CMK (cell line): ENCODE measurements at regions not wholly inside any gene's neighbourhood (a gene's known extent, or its start where the extent isn't known, plus 50 kb on each side); places are given as distances from the start of the nearest gene placed in this dataset.

Experiments
- DNase-seq: peaks from one replicate; pipeline ENCODE4 v3.0.0-alpha.2; 2010; ENCODE audit warnings: low read depth

DNA sequence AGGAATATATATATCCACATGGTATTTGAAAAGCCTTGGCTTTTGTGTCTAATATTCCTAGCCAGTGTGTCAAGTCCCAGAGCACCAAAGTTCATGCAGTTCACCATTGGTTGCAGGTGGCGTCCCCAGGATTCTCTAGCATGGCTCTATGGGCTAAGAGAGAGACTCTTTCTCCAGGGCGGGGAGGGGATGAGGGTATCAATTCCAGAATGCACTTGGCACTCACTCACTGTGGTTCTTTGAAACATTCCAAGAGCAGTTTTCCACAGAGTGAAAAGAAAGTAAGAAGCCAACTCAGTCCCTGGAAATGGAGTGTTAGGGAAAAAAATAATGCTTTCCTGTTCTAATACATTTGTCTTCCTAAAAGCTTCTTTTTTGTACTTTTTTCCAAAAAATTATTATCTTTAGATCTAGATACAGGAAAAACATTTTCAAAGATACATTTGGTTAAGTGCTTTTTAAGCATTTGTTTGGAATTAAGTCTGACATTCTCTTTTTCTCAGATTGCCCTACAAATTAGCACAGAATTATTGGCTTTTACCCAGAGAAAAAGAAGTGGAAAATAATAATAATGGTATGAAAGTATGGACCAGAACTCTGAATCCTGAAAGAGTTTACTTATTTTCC lies 239.9 kb downstream of the PAX3 start:
- DNase-seq = no peak

DNA sequence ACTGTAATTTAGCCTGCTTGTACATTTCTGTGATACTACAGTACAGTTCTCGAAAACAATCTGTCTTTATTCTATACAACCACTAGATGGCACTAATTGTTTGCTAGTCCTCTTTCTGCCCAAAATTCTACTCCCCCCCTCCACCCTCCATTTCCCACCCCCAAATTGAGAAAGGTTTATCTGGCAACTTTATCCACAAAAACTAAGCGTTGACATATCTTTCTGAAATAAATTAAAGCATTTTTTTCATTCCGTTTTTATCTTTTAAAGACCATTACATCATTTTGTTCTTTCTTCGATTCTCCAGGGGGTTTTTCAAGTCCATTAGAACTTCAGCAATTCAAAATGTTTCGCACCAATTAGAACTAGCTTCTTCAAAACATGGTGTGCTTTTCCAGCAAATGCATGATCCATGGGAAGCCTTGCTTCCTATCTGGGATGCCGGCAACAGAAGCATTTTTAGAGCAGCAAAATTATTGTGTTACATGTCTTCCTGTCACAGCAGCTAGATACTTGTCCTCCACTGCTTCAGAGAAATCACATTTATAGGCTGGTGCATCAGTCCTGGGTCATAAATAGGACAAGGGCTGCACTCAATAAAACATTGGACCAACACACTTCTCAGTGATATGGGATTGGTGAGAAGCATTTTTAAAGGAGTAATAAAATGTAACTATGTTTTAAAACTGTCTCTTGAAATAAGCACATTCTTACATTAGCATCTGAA lies 241.3 kb downstream of the PAX3 start:
- DNase-seq = no peak

DNA sequence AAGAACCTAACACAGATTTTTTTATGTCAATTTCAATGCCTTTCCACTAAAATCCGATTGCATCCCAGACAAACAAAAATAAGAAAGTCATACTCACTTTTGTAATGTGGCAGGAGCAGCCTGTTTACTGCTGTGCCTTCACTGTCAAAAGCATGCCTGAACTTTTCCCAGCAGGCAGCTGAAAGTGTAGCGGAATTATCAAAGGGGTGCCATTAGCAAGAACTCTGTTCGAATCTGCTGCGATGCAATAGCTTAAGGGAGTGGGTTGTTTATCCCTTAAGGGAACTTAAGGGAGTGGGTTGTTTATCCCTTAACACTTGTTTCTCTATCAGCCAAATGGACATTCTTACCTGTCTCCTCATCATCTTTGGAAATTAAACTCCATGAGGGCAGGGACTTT lies 243.5 kb downstream of the PAX3 start:
- no peak for DNase-seq

DNA sequence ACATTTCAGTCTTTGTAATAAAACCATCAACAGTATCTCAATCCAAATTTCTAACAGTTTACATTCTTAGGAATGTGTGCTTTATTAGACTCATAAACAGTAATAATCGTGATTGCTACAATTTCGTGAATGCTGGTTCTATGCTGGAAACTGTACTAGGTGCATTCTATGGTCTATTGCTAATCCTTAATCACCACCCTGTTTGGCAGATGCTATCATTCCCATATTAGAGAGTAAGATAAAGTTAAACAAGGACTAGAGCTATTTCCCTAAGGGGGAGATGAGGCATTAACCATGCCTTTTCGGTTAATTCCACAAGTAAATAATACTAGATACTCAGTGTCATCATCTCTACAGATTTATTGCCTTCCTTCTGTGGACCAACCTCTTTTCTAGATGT lies 244.0 kb downstream of the PAX3 start:
- DNase-seq = no peak

DNA sequence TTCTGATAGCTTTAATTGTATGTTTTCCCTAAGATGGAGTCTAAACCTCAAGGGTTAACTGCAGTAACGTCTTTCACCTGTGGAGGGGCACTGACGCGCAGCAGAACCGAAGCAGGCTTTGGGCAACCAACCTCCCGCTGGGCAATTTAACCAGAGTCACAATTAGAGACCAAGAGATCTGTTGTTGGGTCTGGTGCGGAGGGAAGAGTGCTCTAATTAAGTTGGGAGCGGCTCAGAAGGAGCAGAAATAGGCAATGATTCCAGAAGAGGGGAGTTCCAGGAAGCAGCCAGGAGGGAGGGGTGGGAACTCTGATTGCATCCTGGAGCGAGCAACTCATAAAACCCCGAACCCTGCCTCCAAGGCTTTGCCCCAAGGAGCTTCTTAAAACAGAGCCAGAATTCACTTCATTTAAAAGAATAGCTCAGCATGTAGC lies 245.8 kb downstream of the PAX3 start:
- DNase-seq = no peak

DNA sequence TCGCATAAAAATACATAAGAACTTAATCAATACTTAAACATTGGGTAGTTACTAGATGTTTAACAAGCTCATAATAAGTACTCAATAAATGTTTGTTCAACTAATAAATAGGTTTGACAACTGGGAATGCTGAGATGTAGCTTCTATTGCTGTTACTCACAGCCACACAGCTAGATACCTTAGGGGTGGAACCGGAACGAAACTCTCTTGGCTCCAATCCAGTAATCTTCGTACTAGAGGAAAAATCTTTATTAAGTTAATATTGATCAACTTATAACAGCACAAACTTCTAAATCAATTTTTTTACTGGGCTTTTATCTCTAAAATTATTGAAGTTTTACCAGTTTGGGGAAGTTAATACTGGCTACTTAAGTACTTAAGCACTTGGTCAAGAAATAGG lies 247.8 kb downstream of the PAX3 start:
- no peak for DNase-seq

DNA sequence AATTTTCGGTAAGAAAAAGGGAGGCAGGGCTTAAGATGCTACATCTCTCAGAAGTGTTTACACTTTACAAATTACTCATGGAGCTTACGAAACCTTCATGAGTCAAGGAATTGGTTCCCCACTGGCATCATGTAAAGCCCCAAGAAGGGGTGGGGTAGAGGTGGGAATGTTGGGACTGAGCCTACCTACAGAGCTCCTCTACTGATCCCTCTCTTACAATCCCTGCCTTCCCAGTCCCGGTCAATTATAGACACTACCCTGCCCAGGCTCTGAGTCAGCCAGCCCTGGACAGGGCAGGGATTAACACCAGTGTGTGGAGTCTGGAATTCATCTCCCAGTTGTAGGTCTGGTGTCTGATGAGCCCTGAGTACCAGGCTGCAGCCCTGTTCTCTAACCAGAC lies 248.9 kb downstream of the PAX3 start:
- DNase-seq = no peak

DNA sequence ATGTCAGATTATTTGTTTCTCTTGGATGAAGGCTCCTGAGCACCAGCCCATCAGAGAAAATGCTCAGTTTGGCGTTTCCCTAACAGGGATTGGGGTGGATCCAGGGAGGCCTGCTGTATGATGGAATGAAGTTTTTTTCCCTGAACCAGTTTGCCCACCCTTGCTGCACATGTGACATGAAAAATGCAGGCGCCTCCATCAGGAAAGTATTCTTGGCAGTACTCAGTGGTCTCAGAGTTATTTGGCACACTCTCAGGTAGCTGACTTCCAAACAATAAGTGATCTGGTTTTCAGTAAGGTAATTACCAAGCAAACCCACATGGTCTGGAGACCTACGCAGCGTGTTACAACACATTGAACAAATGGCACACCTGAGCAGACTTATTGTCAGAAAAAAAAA lies 254.9 kb downstream of the PAX3 start:
- no peak for DNase-seq

DNA sequence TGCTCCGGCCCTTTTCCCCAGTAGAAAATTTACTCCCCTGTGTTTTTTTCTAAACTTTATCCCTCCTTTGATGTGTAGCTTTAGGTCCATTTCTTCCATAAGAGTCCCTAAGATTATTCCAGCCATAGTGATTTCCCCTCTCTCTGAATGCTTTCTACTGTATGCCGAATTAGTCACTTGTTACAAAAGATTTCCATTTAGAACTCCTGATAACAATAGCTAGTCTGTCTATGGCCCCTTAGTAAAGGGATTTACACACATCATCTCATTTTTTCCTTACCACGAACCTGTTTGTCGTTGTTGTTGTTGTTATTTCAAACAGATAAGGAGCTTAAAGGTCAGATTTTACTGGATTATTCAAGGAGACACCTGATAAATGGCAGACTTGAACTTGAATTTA lies 256.1 kb downstream of the PAX3 start:
- DNase-seq = no peak

DNA sequence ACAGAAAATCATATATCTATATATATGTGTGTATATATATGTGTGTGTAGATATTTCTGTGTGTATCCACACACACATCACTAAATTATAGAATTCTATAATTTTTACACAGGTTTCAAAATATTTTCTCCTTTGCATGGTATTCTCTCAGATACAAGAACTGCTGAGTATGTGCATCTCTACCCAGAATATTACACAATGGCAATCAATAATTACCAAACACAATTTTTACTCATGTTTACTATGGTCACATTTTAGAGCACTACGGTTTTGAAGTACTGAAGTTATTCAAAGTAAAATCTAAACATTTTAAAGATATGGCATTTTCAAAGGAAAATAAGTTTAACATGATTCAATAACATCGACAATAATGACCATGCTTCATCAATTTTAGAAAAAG lies 258.5 kb downstream of the PAX3 start:
- DNase-seq = no peak

DNA sequence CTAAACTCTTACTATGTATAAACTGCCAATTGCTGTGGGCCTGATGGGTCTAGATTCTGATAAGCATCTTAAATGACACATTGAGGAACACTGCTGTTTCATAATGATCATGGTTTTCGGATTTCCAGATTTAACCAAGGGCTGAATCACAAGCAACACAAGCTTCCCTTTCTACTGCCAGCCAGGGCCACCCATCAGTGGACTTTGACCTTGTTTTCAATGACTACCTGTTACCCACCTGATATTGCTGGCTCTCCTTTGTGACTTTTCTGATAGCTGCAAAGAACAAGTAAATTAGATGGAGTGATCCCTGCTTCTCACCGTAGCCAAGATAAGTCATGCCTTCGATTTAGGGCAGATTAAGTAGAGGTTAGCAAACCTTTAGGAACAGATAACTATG lies 259.0 kb downstream of the PAX3 start:
- DNase-seq = no peak

DNA sequence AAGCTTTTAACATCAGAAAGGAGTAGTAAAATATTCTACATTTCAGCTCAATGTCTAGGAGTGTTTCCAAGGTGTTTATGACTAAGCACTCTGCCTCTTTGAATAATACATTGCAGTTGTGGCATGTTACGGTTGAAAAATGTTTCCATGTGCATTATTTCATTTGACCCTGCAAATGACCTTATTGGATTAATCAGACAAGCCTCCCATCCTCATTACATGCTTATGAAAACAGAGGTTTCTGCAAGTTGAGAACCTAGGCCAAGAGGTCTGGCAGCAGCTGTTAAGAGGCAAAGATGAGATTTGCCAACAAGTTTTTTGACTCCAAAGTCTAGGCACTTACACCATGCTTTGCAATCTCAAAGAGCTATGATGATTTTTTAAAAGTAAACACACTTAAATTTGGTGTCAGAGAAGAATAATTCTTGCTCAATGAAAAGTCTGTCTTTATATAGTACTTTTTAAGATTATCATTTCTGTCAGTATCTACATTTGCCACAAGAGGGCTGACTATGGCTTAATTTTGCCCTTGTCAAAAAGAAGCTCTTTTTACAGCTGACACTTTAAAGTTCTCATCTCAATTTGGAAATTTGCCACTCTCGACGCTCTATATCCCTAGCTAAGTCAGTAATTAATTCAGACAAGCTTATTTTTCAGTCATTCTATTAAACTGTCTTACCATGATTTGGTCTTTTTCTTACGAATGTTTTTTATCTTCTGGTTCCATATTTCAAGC lies 260.6 kb downstream of the PAX3 start:
- no peak for DNase-seq

DNA sequence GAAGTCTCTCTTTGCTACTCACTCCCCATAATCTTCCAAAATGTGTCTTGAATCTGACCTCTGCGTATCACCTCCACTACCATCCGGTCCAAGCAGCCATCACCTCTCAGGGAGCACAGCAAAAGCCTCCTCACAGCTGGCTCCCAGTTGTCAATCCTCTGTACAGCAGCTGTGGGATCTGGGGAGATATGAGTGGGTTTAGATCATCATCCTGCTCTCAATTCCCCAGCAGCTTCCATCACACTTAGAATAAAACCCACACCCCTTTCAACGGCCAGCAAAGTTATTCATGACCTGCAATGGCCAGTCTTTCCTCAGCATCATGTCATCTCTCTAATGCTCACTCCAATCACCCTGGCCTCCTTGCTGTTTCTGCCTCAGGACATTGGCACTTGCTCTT lies 261.6 kb downstream of the PAX3 start:
- DNase-seq = no peak

DNA sequence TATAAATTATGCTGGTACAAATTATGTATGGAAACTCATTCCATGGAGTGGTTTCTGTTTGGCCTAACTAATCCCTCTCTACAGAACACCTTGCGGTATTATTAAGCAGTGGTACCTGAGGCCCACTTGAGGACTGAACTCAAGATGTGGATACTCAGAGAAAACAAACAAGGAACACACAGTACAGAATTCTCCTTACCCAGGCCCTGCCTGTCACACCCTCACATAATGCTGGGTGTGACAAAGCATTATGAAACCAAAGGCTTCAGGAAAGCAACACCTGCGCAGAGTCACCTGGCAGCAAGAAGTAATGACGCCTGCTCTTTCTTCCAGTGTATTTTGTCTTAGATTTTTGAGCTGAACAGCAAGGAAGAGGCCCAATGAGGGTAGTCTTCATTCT lies 264.7 kb downstream of the PAX3 start:
- DNase-seq = no peak

DNA sequence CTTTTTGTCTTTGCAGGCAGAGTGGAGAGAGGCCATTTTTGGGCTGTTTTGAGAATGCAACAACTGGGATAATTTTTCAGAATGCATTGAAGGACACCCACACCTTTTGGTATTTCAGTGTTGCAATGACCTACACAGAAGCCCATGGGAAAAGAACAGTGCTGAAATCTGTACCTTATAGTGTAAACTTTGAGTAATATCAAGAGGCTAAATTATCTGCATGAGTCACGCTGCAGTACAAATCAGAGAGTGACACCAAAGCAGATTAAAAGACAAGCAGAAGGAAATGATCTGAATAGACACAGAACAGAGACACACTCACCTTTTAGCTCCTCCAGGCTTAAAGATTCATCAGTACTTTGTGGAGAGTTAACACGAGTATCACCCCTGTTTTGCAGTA lies 265.3 kb downstream of the PAX3 start:
- DNase-seq = no peak

DNA sequence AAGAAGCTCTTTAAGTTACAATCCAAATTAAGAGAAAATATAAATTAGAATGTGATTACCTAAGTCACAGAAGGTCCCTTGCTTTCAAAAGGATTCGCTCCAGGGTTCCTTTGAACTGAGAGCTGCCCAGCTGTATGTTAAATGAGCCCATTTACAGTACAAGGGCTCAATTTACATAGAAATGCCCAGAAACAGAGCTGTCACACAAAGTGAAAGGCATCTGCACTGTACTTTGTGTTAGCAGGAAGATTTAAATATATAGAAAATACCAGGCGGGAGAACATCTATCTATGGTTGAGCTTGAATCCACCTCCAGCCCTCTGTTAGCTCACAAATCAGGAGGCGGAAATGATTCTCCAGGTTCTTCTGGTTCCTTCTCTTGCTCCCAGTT lies 272.9 kb downstream of the PAX3 start:
- no peak for DNase-seq

DNA sequence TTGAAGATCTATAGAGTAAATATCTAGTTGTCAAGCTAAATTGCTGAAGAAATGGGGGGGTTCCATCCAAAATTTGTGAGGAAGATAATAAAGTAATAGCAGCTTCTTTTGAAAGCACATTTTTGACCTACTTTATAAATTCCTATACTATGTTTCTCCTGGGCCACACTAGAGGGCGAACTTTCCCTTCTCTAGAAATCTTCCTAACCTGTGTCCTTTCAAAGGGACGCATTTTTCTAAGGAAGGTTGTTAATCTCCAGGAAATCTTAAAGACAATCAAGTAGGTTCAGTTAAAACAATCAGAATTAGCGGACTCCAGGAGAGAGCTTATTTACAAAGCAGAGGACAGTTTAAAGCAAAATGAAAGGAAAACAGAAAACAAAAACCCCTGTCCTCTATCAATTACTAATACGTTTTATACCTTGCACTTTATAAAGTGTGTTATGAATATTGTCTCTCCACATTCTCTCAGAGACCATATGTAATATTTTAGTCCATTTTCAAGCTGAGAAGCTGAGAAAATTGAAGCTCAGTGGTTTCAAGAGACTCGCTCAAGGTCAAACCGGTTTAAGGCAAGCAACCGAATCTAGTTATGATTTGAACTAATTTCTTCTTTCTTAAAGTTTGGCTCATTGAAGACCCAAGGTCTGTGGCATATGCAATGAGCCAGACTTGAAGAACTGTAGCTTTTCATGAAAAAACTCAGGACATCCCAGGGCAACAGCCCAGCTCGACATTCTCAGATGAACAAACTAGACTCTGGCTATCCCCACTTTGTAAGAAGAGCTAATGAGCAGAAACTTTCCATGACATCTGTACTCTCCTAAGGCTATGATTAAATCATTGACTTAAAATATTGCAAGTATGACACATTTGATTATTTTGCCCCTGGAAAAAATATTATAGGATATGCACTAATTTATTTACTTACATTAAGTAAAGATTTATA lies 273.6 kb downstream of the PAX3 start:
- no peak for DNase-seq

DNA sequence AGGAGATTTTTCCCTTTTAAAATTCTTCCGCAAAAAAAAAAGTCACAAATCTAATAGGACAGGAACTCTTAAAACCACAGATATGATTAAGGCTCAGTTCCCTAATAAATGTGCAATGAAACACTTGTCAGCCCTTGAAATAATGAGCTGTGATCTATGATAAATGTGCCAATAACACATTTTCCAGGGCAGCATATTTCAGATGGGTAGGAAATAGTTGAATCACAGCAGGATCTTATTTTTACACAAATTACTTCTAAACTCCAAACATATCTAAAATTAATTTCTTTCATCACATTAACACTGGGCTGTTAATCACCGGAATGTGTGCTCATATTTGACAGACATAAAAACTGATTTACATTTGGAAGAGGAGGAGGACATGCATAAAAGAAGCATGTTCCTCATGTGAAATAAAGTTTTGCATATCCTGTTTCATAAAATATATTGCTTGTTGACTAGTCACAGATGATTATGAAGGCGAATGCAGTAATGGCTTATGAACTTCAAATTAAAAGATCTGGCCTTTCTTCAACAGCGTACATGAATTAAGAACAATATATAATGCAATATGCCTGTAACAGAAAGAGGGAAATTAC lies 281.4 kb downstream of the PAX3 start:
- DNase-seq = no peak

DNA sequence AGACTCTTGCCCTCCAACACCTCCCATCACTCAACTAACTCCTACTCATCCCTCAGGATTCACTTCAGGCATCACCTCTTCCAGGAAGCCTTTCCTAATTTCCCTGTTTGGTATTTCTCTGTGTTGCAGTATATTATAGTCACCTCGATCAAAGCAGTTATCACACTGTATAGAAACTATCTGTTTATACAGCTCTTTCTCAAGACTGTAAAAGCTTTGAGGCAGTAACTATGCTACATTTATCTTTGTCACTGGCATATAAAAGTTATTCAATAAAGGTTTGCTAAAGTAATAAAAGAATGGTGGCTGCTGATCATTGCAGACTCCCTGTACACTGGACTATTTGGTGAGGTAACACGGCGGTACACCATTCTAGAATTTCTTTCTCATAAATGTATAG lies 284.9 kb downstream of the PAX3 start:
- DNase-seq = no peak

DNA sequence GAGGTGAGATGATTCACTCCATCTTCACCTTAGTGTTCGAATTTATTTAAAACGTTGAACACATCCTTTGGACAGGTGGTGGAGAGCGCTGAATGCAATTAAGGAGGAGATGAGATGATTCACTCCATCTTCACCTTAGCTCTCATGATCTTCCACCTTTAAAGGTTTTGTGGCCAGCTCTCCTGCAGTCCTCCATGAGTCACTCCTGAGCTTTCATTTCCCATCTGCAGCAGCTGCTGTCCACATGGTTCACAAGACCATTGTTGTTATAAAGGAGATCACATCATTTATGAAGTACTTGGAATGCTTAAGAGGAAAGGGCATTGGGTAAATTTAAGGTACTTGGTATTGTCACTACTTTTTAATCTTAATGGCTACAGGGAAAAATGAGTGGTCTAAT lies 298.5 kb downstream of the PAX3 start:
- no peak for DNase-seq

DNA sequence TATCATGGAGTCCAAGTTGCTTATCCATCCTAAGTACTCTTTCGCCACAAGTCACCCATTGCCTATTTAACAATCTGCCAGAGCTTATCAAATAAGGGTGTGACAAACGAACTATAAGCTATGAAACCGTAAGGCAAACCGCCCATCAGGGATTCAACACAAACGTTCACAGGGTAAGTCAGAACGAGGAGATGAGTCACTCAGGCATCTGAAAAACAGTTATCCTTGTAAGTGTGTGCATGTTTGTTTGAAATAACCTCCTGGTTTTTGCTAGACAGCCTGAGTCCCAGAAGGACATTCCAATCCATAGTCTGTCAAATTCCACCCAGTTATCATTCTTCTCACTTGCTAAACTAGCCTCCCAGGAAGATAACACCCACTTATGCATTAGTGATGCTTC lies 299.1 kb downstream of the PAX3 start:
- no peak for DNase-seq

DNA sequence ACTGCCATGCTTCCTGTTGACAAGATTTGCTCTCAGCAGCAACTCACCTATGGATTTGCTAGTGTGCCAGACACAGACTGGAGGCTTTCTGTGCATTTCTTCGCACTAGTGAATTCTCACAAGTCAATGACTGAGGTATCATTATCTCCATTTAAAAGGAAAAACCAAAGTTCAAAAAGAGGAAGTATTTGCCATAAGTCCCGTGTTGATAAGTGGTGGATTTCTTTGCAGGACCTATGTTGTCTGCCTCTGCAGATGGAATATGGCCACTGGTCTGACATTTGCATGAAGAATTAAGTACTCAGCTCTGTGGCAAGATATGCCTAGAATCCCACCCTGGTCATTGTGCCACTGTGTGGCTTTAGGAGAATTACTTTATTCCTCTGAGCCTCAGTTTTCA lies 299.6 kb downstream of the PAX3 start:
- DNase-seq = peak; percentile 43
